Fibroblast of peridontal ligament (primary cell): ENCODE measurements at regions not wholly inside any gene's neighbourhood (a gene's known extent, or its start where the extent isn't known, plus 50 kb on each side); places are given as distances from the start of the nearest gene placed in this dataset.

Source experiments
- DNase-seq: peaks from one replicate; pipeline ENCODE4 v3.0.0-alpha.2; 2010; ENCODE audit errors: extremely low read depth

GRCh38 chr11:119794141-119794665 is 65.2 kb upstream of the NECTIN1 start:
- DNase-seq = no peak

- DNase-seq = no peak
These were observed 64.5 kb upstream of the NECTIN1 start for GRCh38 chr11:119793335-119793984.

- peak; percentile 18 for DNase-seq
These were observed 62.7 kb upstream of the NECTIN1 start for GRCh38 chr11:119791701-119792151.

GRCh38 chr11:119791047-119791446 is 62.0 kb upstream of the NECTIN1 start:
- no peak for DNase-seq

GRCh38 chr11:119790476-119790875 is 61.5 kb upstream of the NECTIN1 start:
- no peak for DNase-seq

GRCh38 chr11:119789766-119790407 is 60.9 kb upstream of the NECTIN1 start:
- no peak for DNase-seq

- DNase-seq = no peak
These were observed 60.0 kb upstream of the NECTIN1 start for GRCh38 chr11:119788911-119789560.

GRCh38 chr11:119788096-119788883 is 59.3 kb upstream of the NECTIN1 start:
- DNase-seq = no peak

- DNase-seq = no peak
These were observed 58.1 kb upstream of the NECTIN1 start for GRCh38 chr11:119787074-119787461.

GRCh38 chr11:119786431-119787073 is 57.6 kb upstream of the NECTIN1 start:
- no peak for DNase-seq

GRCh38 chr11:119785131-119785530 is 56.1 kb upstream of the NECTIN1 start:
- no peak for DNase-seq

- DNase-seq = no peak
These were observed 55.4 kb upstream of the NECTIN1 start for GRCh38 chr11:119784421-119784820.

GRCh38 chr11:119783466-119784400 is 54.7 kb upstream of the NECTIN1 start:
- DNase-seq = no peak

- no peak for DNase-seq
These were observed 53.7 kb upstream of the NECTIN1 start for GRCh38 chr11:119782739-119783072.

- DNase-seq = no peak
These were observed 53.2 kb upstream of the NECTIN1 start for GRCh38 chr11:119782006-119782738.

- no peak for DNase-seq
These were observed 51.4 kb upstream of the NECTIN1 start for GRCh38 chr11:119780222-119780953.

- DNase-seq = no peak
These were observed 50.4 kb upstream of the NECTIN1 start for GRCh38 chr11:119779195-119780071.
